Osteoblast (primary cell): ENCODE measurements at regions not wholly inside any gene's neighbourhood (a gene's known extent, or its start where the extent isn't known, plus 50 kb on each side); places are given as distances from the start of the nearest gene placed in this dataset.

Experiments used
- DNase-seq: peaks from one replicate; pipeline ENCODE4 v3.0.0; 2011; ENCODE audit warnings: low spot score, mixed read lengths; ENCODE audit not compliant: insufficient read length; ENCODE audit errors: missing footprints
- H2AFZ ChIP-seq: 2 replicates; pipeline ENCODE4 v1.6.0; 2011; ENCODE audit warnings: mild to moderate bottlenecking, low read length
- H3K27ac ChIP-seq: 2 replicates; pipeline ENCODE4 v1.5.1; 2011; ENCODE audit warnings: mild to moderate bottlenecking, low read depth, low read length, moderate library complexity
- H3K27me3 ChIP-seq: 2 replicates; pipeline ENCODE4 v1.6.0; 2012; ENCODE audit warnings: mild to moderate bottlenecking, control low read depth, inconsistent platforms, low read length, moderate library complexity; ENCODE audit not compliant: insufficient read depth
- H3K36me3 ChIP-seq: 2 replicates; pipeline ENCODE4 v1.5.1; 2011; ENCODE audit warnings: mild to moderate bottlenecking, low read length, control low read depth, moderate library complexity; ENCODE audit not compliant: insufficient read depth
- H3K4me1 ChIP-seq: 2 replicates; pipeline ENCODE4 v1.5.1; 2011; ENCODE audit warnings: mild to moderate bottlenecking, low read length, control low read depth, moderate library complexity; ENCODE audit not compliant: insufficient read depth
- H3K4me2 ChIP-seq: 2 replicates; pipeline ENCODE4 v1.6.0; 2011; ENCODE audit warnings: mild to moderate bottlenecking, low read length; ENCODE audit not compliant: insufficient read depth
- H3K4me3 ChIP-seq: fragments of 200-600 bp; sonication (generic); 3 replicates; pipeline ENCODE4 v1.5.1; 2012; ENCODE audit warnings: mild to moderate bottlenecking, low read length, inconsistent platforms; ENCODE audit not compliant: insufficient read depth
- H3K79me2 ChIP-seq: 2 replicates; pipeline ENCODE4 v1.6.0; 2012; ENCODE audit warnings: mild to moderate bottlenecking, low read length, control low read depth, inconsistent platforms; ENCODE audit not compliant: insufficient read depth
- H3K9me3 ChIP-seq: 2 replicates; pipeline ENCODE4 v1.5.1; 2011; ENCODE audit warnings: low read depth, low read length, control low read depth
- H4K20me1 ChIP-seq: 2 replicates; pipeline ENCODE4 v1.6.0; 2012; ENCODE audit warnings: mild to moderate bottlenecking, low read length, control low read depth; ENCODE audit not compliant: insufficient read depth
- CTCF ChIP-seq: IDR thresholded peaks from 2 replicates; pipeline ENCODE4 v1.5.1; 2011; ENCODE audit warnings: mild to moderate bottlenecking, low read depth, low read length, moderate library complexity; ENCODE audit errors: extremely low read depth

- Histone ChIP-seq H3K4me3 (no peak overlapping the region), H2AFZ (no peak overlapping the region), H3K79me2 (no peaks in the 10 kb centered on the region), H4K20me1 (no peaks in the 10 kb centered on the region), H3K36me3 (no peaks in the 10 kb centered on the region), H3K9me3 (no peaks in the 10 kb centered on the region), H3K27me3 (no peaks in the 10 kb centered on the region), H3K27ac (no peak overlapping the region), H3K4me2 (no peak overlapping the region), H3K4me1 (peaks cover 7% of the 10 kb centered on the region)
- peak; percentile 36 for DNase-seq
- no peak for TF ChIP-seq CTCF
Measured at GRCh38 chr7:38054199-38054598, 123.8 kb upstream of the STARD3NL start.

DNA sequence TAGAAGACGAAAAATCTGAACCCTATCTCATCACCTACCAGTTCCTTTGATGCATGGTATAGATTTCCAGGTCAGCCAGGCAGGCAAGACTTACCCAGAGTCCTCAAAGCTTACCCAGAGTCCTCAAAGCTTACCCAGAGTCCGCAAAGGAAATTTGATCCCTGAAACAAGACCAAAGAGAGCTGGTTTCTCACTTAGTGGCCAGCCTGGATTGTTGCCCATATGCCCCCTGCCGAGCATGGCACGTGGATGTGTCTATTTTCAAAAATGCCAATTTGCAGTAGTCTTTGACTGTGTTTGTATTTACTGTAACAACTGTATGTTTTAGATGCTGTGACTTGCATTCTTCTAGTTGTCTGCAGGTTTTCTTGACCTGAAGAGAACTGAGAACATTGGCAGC lies 120.2 kb upstream of the STARD3NL start:
- no peak for TF ChIP-seq CTCF
- Histone ChIP-seq H3K4me1 (no peaks in the 10 kb centered on the region), H3K4me2 (no peak overlapping the region), H3K27ac (no peak overlapping the region), H4K20me1 (no peaks in the 10 kb centered on the region), H3K79me2 (no peaks in the 10 kb centered on the region), H2AFZ (no peak overlapping the region), H3K36me3 (no peaks in the 10 kb centered on the region), H3K27me3 (peaks cover 5% of the 10 kb centered on the region), H3K4me3 (no peak overlapping the region), H3K9me3 (no peaks in the 10 kb centered on the region)
- no peak for DNase-seq

GRCh38 chr7:38060116-38060515 lies 117.9 kb upstream of the STARD3NL start:
- H3K9me3 ChIP-seq, result no peaks in the 10 kb centered on the region
- no peaks in the 10 kb centered on the region for H4K20me1 ChIP-seq
- peaks cover 5% of the 10 kb centered on the region for H3K27me3 ChIP-seq
- no peak overlapping the region for H2AFZ ChIP-seq
- H3K4me1 ChIP-seq, result no peaks in the 10 kb centered on the region
- no peak overlapping the region for H3K4me3 ChIP-seq
- TF ChIP-seq CTCF, result no peak
- H3K36me3 ChIP-seq, result no peaks in the 10 kb centered on the region
- no peaks in the 10 kb centered on the region for H3K79me2 ChIP-seq
- H3K27ac ChIP-seq, result no peak overlapping the region
- no peak overlapping the region for H3K4me2 ChIP-seq
- DNase-seq, result no peak

DNA sequence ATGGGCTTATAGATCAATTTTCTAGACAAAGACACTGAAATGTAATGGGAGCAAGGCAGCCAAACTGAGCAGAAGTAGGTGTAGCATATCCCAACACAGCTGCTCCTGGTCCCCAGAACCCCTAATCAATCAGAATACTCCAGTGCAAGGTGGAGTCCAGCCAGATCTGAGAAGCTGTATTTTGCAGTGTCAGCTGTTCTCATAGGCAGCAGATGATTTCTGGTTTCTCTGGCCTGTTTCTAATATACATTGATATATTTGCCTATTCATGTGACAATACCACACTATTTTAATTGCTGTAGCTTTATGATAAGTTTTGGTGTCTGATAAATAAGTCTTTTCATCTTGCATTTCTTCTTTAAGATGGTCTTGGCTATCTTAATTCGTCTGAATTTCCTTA lies 117.4 kb upstream of the STARD3NL start:
- Histone ChIP-seq H3K4me3 (no peak overlapping the region), H3K79me2 (no peaks in the 10 kb centered on the region), H3K36me3 (no peaks in the 10 kb centered on the region), H3K9me3 (no peaks in the 10 kb centered on the region), H3K27ac (no peak overlapping the region), H3K4me1 (no peaks in the 10 kb centered on the region), H3K27me3 (peaks cover 5% of the 10 kb centered on the region), H4K20me1 (no peaks in the 10 kb centered on the region), H3K4me2 (no peak overlapping the region), H2AFZ (no peak overlapping the region)
- TF ChIP-seq CTCF, result no peak
- DNase-seq, result no peak
